ENCODE measurements at regions not wholly inside any gene's neighbourhood (a gene's known extent, or its start where the extent isn't known, plus 50 kb on each side); places are given as distances from the start of the nearest gene placed in this dataset.

- no peak overlapping the region for H3K4me3 Mint-ChIP-seq
- peaks cover 3% of the 10 kb centered on the region for H3K36me3 Mint-ChIP-seq
- H3K9me3 Mint-ChIP-seq = peaks cover 8% of the 10 kb centered on the region
- no peak for DNase-seq
- no peaks in the 10 kb centered on the region for H3K4me1 Mint-ChIP-seq (ENCODE audit: low read depth)
- H3K27ac Mint-ChIP-seq = no peak overlapping the region
- ChIA-PET POLR2A (no interaction called here), CTCF (no interaction called here)
- intact Hi-C loops (cut with micrococcal nuclease) = no loop called here
- peaks cover 25% of the 10 kb centered on the region for H3K27me3 Mint-ChIP-seq
These were observed 294.9 kb downstream of the EIPR1 start for GRCh38 chr2:3082705-3083104.

- Mint-ChIP-seq H3K4me1 (ENCODE audit: low read depth) (no peaks in the 10 kb centered on the region), H3K27me3 (peaks cover 20% of the 10 kb centered on the region), H3K36me3 (peaks cover 1% of the 10 kb centered on the region), H3K9me3 (peaks cover 1% of the 10 kb centered on the region), H3K4me3 (no peak overlapping the region), H3K27ac (no peak overlapping the region)
- DNase-seq = no peak
- intact Hi-C loops (cut with micrococcal nuclease) = no loop called here
- ChIA-PET POLR2A (no interaction called here), CTCF (no interaction called here)
These were observed 297.4 kb downstream of the EIPR1 start for GRCh38 chr2:3079959-3080948.

GRCh38 chr2:3079466-3079865, 298.2 kb downstream of the EIPR1 start:
- no peaks in the 10 kb centered on the region for H3K4me1 Mint-ChIP-seq (ENCODE audit: low read depth)
- peaks cover 20% of the 10 kb centered on the region for H3K27me3 Mint-ChIP-seq
- intact Hi-C loops (cut with micrococcal nuclease) = no loop called here
- CTCF ChIA-PET = no interaction called here
- H3K9me3 Mint-ChIP-seq = no peaks in the 10 kb centered on the region
- DNase-seq = no peak
- no peak overlapping the region for H3K27ac Mint-ChIP-seq
- POLR2A ChIA-PET = no interaction called here
- no peaks in the 10 kb centered on the region for H3K36me3 Mint-ChIP-seq
- H3K4me3 Mint-ChIP-seq = no peak overlapping the region

- H3K4me1 Mint-ChIP-seq (ENCODE audit: low read depth) = no peaks in the 10 kb centered on the region
- no peaks in the 10 kb centered on the region for H3K36me3 Mint-ChIP-seq
- no peak overlapping the region for H3K27ac Mint-ChIP-seq
- no peak overlapping the region for H3K4me3 Mint-ChIP-seq
- no peaks in the 10 kb centered on the region for H3K9me3 Mint-ChIP-seq
- H3K27me3 Mint-ChIP-seq = peaks cover 20% of the 10 kb centered on the region
- no peak for DNase-seq
- intact Hi-C loops (cut with micrococcal nuclease) = no loop called here
- ChIA-PET POLR2A (no interaction called here), CTCF (no interaction called here)
These were observed 298.9 kb downstream of the EIPR1 start for GRCh38 chr2:3078684-3079083.

- ChIA-PET CTCF (no interaction called here), POLR2A (no interaction called here)
- H3K36me3 Mint-ChIP-seq = no peaks in the 10 kb centered on the region
These were observed 300.6 kb downstream of the EIPR1 start for GRCh38 chr2:3076848-3077642.

GRCh38 chr2:3075991-3076340, 301.7 kb downstream of the EIPR1 start:
- H3K4me1 Mint-ChIP-seq (ENCODE audit: low read depth) = no peaks in the 10 kb centered on the region
- ChIA-PET POLR2A (no interaction called here), CTCF (no interaction called here)
- H3K36me3 Mint-ChIP-seq = no peaks in the 10 kb centered on the region
- no peak overlapping the region for H3K27ac Mint-ChIP-seq
- H3K27me3 Mint-ChIP-seq = peaks cover 7% of the 10 kb centered on the region
- no peak for DNase-seq
- no peaks in the 10 kb centered on the region for H3K9me3 Mint-ChIP-seq
- H3K4me3 Mint-ChIP-seq = no peak overlapping the region
- intact Hi-C loops (cut with micrococcal nuclease) = no loop called here

More at GRCh38 chr2:3076848-3077642, 300.6 kb downstream of the EIPR1 start:
- H3K27me3 Mint-ChIP-seq = peaks cover 14% of the 10 kb centered on the region
- intact Hi-C loops (cut with micrococcal nuclease) = no loop called here
- H3K4me3 Mint-ChIP-seq = no peak overlapping the region
- no peak for DNase-seq
- no peaks in the 10 kb centered on the region for H3K4me1 Mint-ChIP-seq (ENCODE audit: low read depth)
- H3K9me3 Mint-ChIP-seq = no peaks in the 10 kb centered on the region
- H3K27ac Mint-ChIP-seq = no peak overlapping the region

- Mint-ChIP-seq H3K4me1 (ENCODE audit: low read depth) (no peaks in the 10 kb centered on the region), H3K27ac (no peak overlapping the region), H3K36me3 (no peaks in the 10 kb centered on the region), H3K4me3 (no peak overlapping the region), H3K9me3 (no peaks in the 10 kb centered on the region), H3K27me3 (peaks cover 2% of the 10 kb centered on the region)
- CTCF ChIA-PET = no interaction called here
- intact Hi-C loops (cut with micrococcal nuclease) = no loop called here
- no peak for DNase-seq
- POLR2A ChIA-PET = no interaction called here
These were observed 302.2 kb downstream of the EIPR1 start for GRCh38 chr2:3075316-3075990.

GRCh38 chr2:3073704-3074103, 303.9 kb downstream of the EIPR1 start:
- Mint-ChIP-seq H3K4me3 (no peak overlapping the region), H3K36me3 (no peaks in the 10 kb centered on the region), H3K27ac (no peak overlapping the region), H3K9me3 (no peaks in the 10 kb centered on the region), H3K4me1 (ENCODE audit: low read depth) (no peaks in the 10 kb centered on the region), H3K27me3 (peaks cover 2% of the 10 kb centered on the region)
- ChIA-PET CTCF (no interaction called here), POLR2A (no interaction called here)
- no peak for DNase-seq
- intact Hi-C loops (cut with micrococcal nuclease) = no loop called here

GRCh38 chr2:3073041-3073595, 304.5 kb downstream of the EIPR1 start:
- no peak overlapping the region for H3K27ac Mint-ChIP-seq
- CTCF ChIA-PET = no interaction called here
- H3K9me3 Mint-ChIP-seq = no peaks in the 10 kb centered on the region
- H3K4me3 Mint-ChIP-seq = no peak overlapping the region
- no peaks in the 10 kb centered on the region for H3K27me3 Mint-ChIP-seq
- intact Hi-C loops (cut with micrococcal nuclease) = no loop called here
- H3K4me1 Mint-ChIP-seq (ENCODE audit: low read depth) = no peaks in the 10 kb centered on the region
- no peak for DNase-seq
- no peaks in the 10 kb centered on the region for H3K36me3 Mint-ChIP-seq
- POLR2A ChIA-PET = no interaction called here

GRCh38 chr2:3071685-3072263, 305.8 kb downstream of the EIPR1 start:
- H3K27ac Mint-ChIP-seq = no peak overlapping the region
- DNase-seq = no peak
- no peaks in the 10 kb centered on the region for H3K4me1 Mint-ChIP-seq (ENCODE audit: low read depth)
- intact Hi-C loops (cut with micrococcal nuclease) = no loop called here
- H3K4me3 Mint-ChIP-seq = no peak overlapping the region
- no peaks in the 10 kb centered on the region for H3K9me3 Mint-ChIP-seq
- no peaks in the 10 kb centered on the region for H3K36me3 Mint-ChIP-seq
- POLR2A ChIA-PET = no interaction called here
- CTCF ChIA-PET = no interaction called here
- no peaks in the 10 kb centered on the region for H3K27me3 Mint-ChIP-seq

- H3K9me3 Mint-ChIP-seq = no peaks in the 10 kb centered on the region
- H3K27ac Mint-ChIP-seq = no peak overlapping the region
- ChIA-PET CTCF (no interaction called here), POLR2A (no interaction called here)
- H3K27me3 Mint-ChIP-seq = no peaks in the 10 kb centered on the region
- intact Hi-C loops (cut with micrococcal nuclease) = no loop called here
- H3K36me3 Mint-ChIP-seq = no peaks in the 10 kb centered on the region
- DNase-seq = no peak
- no peaks in the 10 kb centered on the region for H3K4me1 Mint-ChIP-seq (ENCODE audit: low read depth)
- no peak overlapping the region for H3K4me3 Mint-ChIP-seq
These were observed 310.8 kb downstream of the EIPR1 start for GRCh38 chr2:3066831-3067230.

- Mint-ChIP-seq H3K27me3 (no peaks in the 10 kb centered on the region), H3K9me3 (no peaks in the 10 kb centered on the region), H3K27ac (no peak overlapping the region), H3K4me1 (ENCODE audit: low read depth) (no peaks in the 10 kb centered on the region), H3K36me3 (no peaks in the 10 kb centered on the region), H3K4me3 (no peak overlapping the region)
- CTCF ChIA-PET = no interaction called here
- POLR2A ChIA-PET = no interaction called here
- DNase-seq = no peak
- intact Hi-C loops (cut with micrococcal nuclease) = no loop called here
These were observed 311.7 kb downstream of the EIPR1 start for GRCh38 chr2:3065928-3066327.

All from activated CD4-positive, alpha-beta memory T cell treated with anti-CD3 and anti-CD28 coated beads for 36 hours (primary cell).